SK-N-SH (cell line): ENCODE measurements at regions not wholly inside any gene's neighbourhood (a gene's known extent, or its start where the extent isn't known, plus 50 kb on each side); places are given as distances from the start of the nearest gene placed in this dataset.

Experiments used
- CHD2 ChIP-seq: fragments of 150-350 bp; IDR thresholded peaks from 2 replicates; pipeline ENCODE4 v1.6.1; 2018; ENCODE audit warnings: low read length; ENCODE audit not compliant: partially characterized antibody
- MAX ChIP-seq: IDR thresholded peaks from 2 replicates; pipeline ENCODE4 v1.4.0; 2012; ENCODE audit warnings: low read depth
- POLR2AphosphoS5 ChIP-seq: IDR thresholded peaks from 2 replicates; pipeline ENCODE4 v1.6.1; 2012; ENCODE audit warnings: low read depth, low read length
- TEAD4 ChIP-seq: IDR thresholded peaks from 2 replicates; pipeline ENCODE4 v1.4.0; 2012; ENCODE audit warnings: mild to moderate bottlenecking, borderline replicate concordance; ENCODE audit not compliant: insufficient read depth
- YY1 ChIP-seq: IDR thresholded peaks from 2 replicates; pipeline ENCODE4 v1.4.0; 2012; ENCODE audit warnings: low read depth, mild to moderate bottlenecking
- TF ChIP-seq, protein P1 (sequence below): fragments of 200-600 bp; sonication (generic); IDR thresholded peaks from 2 replicates; pipeline ENCODE4 v1.6.1; 2017; ENCODE audit warnings: antibody characterized with exemption, mild to moderate bottlenecking, moderate library complexity

- TF ChIP-seq YY1, result no peak
- TF ChIP-seq MAX, result no peak
- TF ChIP-seq, protein P1, sequence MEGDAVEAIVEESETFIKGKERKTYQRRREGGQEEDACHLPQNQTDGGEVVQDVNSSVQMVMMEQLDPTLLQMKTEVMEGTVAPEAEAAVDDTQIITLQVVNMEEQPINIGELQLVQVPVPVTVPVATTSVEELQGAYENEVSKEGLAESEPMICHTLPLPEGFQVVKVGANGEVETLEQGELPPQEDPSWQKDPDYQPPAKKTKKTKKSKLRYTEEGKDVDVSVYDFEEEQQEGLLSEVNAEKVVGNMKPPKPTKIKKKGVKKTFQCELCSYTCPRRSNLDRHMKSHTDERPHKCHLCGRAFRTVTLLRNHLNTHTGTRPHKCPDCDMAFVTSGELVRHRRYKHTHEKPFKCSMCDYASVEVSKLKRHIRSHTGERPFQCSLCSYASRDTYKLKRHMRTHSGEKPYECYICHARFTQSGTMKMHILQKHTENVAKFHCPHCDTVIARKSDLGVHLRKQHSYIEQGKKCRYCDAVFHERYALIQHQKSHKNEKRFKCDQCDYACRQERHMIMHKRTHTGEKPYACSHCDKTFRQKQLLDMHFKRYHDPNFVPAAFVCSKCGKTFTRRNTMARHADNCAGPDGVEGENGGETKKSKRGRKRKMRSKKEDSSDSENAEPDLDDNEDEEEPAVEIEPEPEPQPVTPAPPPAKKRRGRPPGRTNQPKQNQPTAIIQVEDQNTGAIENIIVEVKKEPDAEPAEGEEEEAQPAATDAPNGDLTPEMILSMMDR, result no peak
- no peak for TF ChIP-seq POLR2AphosphoS5
- TF ChIP-seq CHD2, result no peak
- TF ChIP-seq TEAD4, result no peak
These were observed 75.0 kb upstream of the NIPBL start for GRCh38 chr5:36801523-36801922.
